SK-N-MC (cell line): ENCODE measurements at regions not wholly inside any gene's neighbourhood (a gene's known extent, or its start where the extent isn't known, plus 50 kb on each side); places are given as distances from the start of the nearest gene placed in this dataset.

Experiments
- DNase-seq: peaks from one replicate; pipeline ENCODE4 v3.0.0-alpha.2; 2011; ENCODE audit warnings: low read depth, low spot score
- H3K27ac ChIP-seq: fragments of 200-600 bp; sonication (generic); 2 replicates; pipeline ENCODE4 v1.5.1; 2016; ENCODE audit warnings: mixed run types
- H3K36me3 ChIP-seq: fragments of 200-600 bp; sonication (generic); 2 replicates; pipeline ENCODE4 v1.6.1; 2017; ENCODE audit warnings: antibody characterized with exemption, low read length, mixed read lengths; ENCODE audit not compliant: insufficient read depth
- H3K4me3 ChIP-seq: fragments of 200-600 bp; sonication (generic); 2 replicates; pipeline ENCODE4 v1.5.1; 2016
- H3K9ac ChIP-seq: fragments of 200-600 bp; sonication (generic); 2 replicates; pipeline ENCODE4 v1.8.0; 2017; ENCODE audit warnings: mixed run types, mixed read lengths; ENCODE audit not compliant: insufficient read length
- H3K9me3 ChIP-seq: fragments of 200-600 bp; sonication (generic); 2 replicates; pipeline ENCODE4 v1.6.1; 2017; ENCODE audit warnings: low read depth, mild to moderate bottlenecking, antibody characterized with exemption, low read length, moderate library complexity, mixed read lengths
- EZH2 ChIP-seq: fragments of 200-600 bp; sonication (generic); IDR thresholded peaks from one replicate; pipeline ENCODE4 v1.6.1; 2017; ENCODE audit warnings: antibody characterized with exemption
- FOXP2 ChIP-seq: optimal IDR thresholded peaks from 2 replicates; pipeline ENCODE3; 2011; ENCODE audit warnings: mild to moderate bottlenecking, moderate library complexity; ENCODE audit not compliant: insufficient read depth; ENCODE audit errors: extremely low read length, control extremely low read depth
- POLR2AphosphoS5 ChIP-seq: IDR thresholded peaks from 2 replicates; pipeline ENCODE4 v1.6.1; 2012; ENCODE audit warnings: mild to moderate bottlenecking, low read depth, low read length, borderline replicate concordance

GRCh38 chr10:89134963-89135362 lies 72.2 kb downstream of the CH25H start:
- DNase-seq, result no peak
- TF ChIP-seq EZH2 (no peak), FOXP2 (no peak), POLR2AphosphoS5 (no peak)
- H3K4me3 ChIP-seq, result no peak overlapping the region
- no peak overlapping the region for H3K9ac ChIP-seq
- H3K27ac ChIP-seq, result no peak overlapping the region
- no peaks in the 10 kb centered on the region for H3K9me3 ChIP-seq
- no peaks in the 10 kb centered on the region for H3K36me3 ChIP-seq

GRCh38 chr10:89129911-89130310 lies 77.2 kb downstream of the CH25H start:
- Histone ChIP-seq H3K9ac (no peak overlapping the region), H3K27ac (peak overlapping the region; percentile 81), H3K9me3 (no peaks in the 10 kb centered on the region), H3K4me3 (no peak overlapping the region), H3K36me3 (no peaks in the 10 kb centered on the region)
- TF ChIP-seq EZH2 (no peak), POLR2AphosphoS5 (no peak), FOXP2 (no peak)
- no peak for DNase-seq

GRCh38 chr10:89122433-89123051 lies 84.6 kb downstream of the CH25H start:
- TF ChIP-seq POLR2AphosphoS5 (no peak), FOXP2 (no peak), EZH2 (no peak)
- Histone ChIP-seq H3K27ac (no peak overlapping the region), H3K9me3 (no peaks in the 10 kb centered on the region), H3K9ac (no peak overlapping the region), H3K4me3 (no peak overlapping the region), H3K36me3 (no peaks in the 10 kb centered on the region)
- no peak for DNase-seq

GRCh38 chr10:89121764-89122020 lies 85.4 kb downstream of the CH25H start:
- Histone ChIP-seq H3K36me3 (no peaks in the 10 kb centered on the region), H3K9ac (no peak overlapping the region), H3K4me3 (no peak overlapping the region), H3K9me3 (no peaks in the 10 kb centered on the region), H3K27ac (no peak overlapping the region)
- no peak for DNase-seq
- TF ChIP-seq FOXP2 (no peak), POLR2AphosphoS5 (no peak), EZH2 (no peak)

- H3K36me3 ChIP-seq, result no peaks in the 10 kb centered on the region
- DNase-seq, result no peak
- H3K9ac ChIP-seq, result no peak overlapping the region
- H3K9me3 ChIP-seq, result no peaks in the 10 kb centered on the region
- H3K4me3 ChIP-seq, result no peak overlapping the region
- no peak for TF ChIP-seq FOXP2
- no peak for TF ChIP-seq EZH2
- no peak for TF ChIP-seq POLR2AphosphoS5
- no peak overlapping the region for H3K27ac ChIP-seq
Observed at GRCh38 chr10:89120931-89121763, 86.0 kb downstream of the CH25H start.

GRCh38 chr10:89119651-89120050 lies 87.5 kb downstream of the CH25H start:
- Histone ChIP-seq H3K9me3 (no peaks in the 10 kb centered on the region), H3K36me3 (no peaks in the 10 kb centered on the region)

GRCh38 chr10:89118091-89118490 lies 89.0 kb downstream of the CH25H start:
- no peak overlapping the region for H3K27ac ChIP-seq
- DNase-seq, result no peak

More at GRCh38 chr10:89119651-89120050, 87.5 kb downstream of the CH25H start:
- DNase-seq, result no peak
- TF ChIP-seq EZH2 (no peak), FOXP2 (no peak), POLR2AphosphoS5 (no peak)
- H3K4me3 ChIP-seq, result no peak overlapping the region
- H3K9ac ChIP-seq, result no peak overlapping the region
- H3K27ac ChIP-seq, result no peak overlapping the region

GRCh38 chr10:89115876-89116627 lies 91.1 kb downstream of the CH25H start:
- no peak for TF ChIP-seq EZH2
- no peak for TF ChIP-seq POLR2AphosphoS5
- no peak for TF ChIP-seq FOXP2
- no peak overlapping the region for H3K9ac ChIP-seq
- no peak overlapping the region for H3K4me3 ChIP-seq
- no peak overlapping the region for H3K27ac ChIP-seq
- H3K9me3 ChIP-seq, result no peaks in the 10 kb centered on the region
- DNase-seq, result no peak
- no peaks in the 10 kb centered on the region for H3K36me3 ChIP-seq

More at GRCh38 chr10:89118091-89118490, 89.0 kb downstream of the CH25H start:
- no peak overlapping the region for H3K4me3 ChIP-seq
- H3K9me3 ChIP-seq, result no peaks in the 10 kb centered on the region
- H3K9ac ChIP-seq, result no peak overlapping the region
- no peak for TF ChIP-seq FOXP2
- TF ChIP-seq EZH2, result no peak
- TF ChIP-seq POLR2AphosphoS5, result no peak
- H3K36me3 ChIP-seq, result no peaks in the 10 kb centered on the region
